NCI-H2196 treated with DMSO at 0.1 percent for 48 hours (cell line): ENCODE measurements at regions not wholly inside any gene's neighbourhood (a gene's known extent, or its start where the extent isn't known, plus 50 kb on each side); places are given as distances from the start of the nearest gene placed in this dataset.
"Not testable (repeated sequence)": the region's sequence is repeated elsewhere in the genome, so short reads cannot be mapped to it uniquely, and the experiment has no call there.

Experiments used
- DNase-seq: peaks from one replicate; lab custom pipeline; 2025; ENCODE audit not compliant: unreplicated experiment; lab: John Stamatoyannopoulos, UW

GRCh38 chr14:44388306-44388705 is 118.8 kb downstream of the FSCB start:
- no peak for DNase-seq

DNA sequence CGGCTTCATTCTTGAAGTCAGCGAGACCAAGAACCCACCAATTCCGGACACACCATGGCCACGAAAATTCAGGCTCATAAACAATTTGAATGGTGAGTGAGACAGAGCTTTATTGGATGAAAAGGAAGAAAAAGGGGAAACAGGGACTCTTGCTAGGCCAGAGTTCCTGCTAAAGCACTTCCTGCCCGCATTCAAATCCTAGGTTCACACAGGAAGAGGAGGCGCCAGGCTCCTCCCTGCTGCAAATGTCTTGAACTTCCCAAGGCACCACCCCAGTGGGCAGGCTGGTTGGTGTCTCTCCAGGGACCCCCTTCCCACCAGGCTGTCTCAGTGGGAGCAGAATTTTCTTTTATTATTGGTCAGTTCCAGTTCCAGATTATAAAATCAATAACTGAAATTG is 121.2 kb downstream of the FSCB start:
- DNase-seq: no peak

DNA sequence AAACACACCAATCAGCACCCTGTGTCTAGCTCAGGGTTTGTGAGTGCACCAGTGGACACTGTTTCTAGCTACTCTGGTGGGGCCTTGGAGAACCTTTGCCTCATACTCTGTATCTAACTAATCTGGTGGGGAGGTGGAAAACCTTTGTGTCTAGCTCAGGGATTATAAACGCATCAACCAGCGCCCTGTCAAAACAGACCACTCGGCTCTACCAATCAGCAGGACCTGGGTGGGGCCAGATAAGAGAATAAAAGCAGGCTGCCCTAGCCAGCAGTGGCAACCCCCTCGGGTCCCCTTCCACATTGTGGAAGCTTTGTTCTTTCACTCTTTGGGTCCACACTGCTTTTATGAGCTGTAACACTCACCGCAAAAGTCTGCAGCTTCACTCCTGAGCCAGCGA is 121.8 kb downstream of the FSCB start:
- DNase-seq: not testable (repeated sequence)

- DNase-seq: not testable (repeated sequence)
Measured at GRCh38 chr14:44384601-44385293, 122.3 kb downstream of the FSCB start.

DNA sequence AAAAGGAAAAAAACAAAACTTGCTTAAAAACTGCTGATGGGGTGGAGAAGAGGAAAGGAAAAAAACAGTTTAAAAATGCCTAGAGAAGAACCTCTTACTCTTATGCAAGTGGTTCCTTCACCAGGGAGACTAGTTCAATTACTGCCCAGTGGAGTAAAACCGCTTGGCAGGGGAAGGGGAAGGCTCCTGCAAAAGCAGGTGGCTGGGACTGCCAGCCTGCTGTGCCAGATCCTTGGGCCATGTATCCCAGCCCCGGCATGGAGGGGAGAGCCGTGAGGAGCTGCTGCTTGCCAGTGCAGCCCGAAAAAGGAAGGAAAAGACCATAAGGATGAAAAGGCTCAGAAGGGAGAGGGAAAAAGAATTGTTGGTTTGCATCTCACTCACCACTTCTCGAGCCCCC is 123.0 kb downstream of the FSCB start:
- no peak for DNase-seq

DNA sequence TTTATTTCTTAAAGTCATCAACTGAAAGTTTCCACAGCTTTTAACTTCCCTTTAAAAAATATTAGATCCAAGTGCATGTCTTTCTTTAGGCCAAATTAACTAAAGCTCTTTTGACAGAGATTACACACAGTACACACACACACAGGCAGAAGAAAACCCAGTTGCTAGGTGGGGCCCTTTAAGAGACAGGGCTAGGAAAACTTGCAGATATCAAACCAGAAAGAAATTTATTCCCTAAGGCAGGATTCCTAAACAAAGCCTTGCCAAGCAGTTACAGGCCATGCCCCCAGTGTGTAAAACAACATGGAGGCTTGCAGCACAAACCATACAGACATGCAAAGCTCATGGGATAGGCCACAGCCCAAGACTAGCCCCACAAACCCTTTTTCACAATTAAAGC is 123.4 kb downstream of the FSCB start:
- DNase-seq: no peak

DNA sequence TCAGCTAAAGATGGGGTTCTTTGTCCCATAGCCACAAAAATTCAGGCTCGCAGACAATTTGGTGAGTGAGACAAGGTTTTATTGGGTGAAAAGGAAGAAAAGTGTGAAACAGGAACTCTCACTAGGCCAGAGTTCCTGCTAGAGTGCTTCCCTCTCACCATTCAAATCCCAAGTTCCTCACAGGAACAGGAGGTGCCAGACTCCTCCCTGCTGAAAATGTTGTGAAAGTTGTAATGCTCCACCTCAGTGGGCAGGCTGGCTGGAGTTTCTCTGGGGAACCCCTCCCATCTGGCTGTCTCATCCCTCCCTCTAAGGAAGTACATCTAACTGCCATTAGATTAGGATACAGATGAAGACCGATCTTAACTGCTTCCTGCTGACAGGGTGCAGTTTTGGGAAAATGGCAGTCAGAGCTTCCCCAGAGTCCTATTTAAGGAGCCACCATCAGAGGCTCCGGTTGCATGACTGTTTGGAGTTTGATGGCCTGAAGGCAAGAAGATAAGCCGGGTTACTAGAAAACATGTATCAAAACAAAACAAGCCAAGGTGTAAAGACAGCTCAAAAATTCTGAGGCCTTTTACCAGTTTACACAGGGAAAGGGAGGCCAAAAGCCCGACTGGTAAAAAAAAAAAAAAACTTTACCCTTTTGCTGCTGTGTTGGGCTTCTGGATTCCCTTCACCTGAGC is 127.6 kb downstream of the FSCB start:
- DNase-seq: no peak

DNA sequence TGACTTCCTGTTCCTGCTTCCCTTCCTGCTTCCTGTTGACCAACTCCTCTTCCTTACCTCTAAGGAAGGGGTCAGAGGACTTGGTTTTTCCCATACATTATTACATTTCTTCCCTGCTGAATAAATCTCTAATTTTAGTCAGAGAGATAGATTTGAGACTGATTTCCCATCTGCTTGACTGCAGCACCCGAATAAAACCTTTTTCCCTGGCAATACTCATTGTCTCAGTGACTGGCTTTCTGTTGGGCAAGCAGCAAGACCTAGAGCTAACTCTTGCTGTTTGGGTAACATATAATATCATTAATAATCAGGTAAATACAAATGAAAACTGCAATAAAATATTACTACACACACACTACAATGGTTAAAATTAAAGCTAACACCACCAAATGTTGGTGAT is 132.2 kb downstream of the FSCB start:
- no peak for DNase-seq

DNA sequence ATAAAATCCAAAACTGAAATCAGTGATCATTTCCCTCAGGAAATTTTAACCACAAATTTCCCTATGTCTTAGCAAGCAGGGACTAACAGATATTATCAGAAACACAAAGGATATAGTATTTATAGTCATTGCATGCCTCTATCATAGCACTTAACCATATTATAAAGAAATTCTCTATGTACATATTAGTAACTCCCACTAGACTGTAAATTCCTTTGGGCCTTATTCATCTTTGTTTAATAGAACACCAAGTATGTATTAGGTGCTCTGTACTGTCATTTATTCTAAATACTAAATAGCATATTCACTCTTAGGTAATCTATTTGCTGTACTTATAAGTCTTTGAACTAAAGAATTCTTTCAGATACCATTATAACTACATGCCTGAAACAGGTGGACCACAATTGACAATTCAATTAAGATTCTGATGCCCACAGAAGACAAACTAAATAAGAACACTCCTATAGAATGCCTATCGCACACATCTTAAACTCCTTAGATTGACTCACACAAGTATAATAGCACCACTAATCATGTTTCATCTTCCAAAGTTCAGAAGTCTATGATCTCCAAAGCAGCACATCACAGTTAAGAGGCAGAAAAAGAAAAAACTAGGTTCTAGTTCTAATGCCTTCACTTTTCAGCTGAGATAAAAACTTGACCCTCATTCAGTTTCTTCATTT is 134.1 kb downstream of the FSCB start:
- no peak for DNase-seq

DNA sequence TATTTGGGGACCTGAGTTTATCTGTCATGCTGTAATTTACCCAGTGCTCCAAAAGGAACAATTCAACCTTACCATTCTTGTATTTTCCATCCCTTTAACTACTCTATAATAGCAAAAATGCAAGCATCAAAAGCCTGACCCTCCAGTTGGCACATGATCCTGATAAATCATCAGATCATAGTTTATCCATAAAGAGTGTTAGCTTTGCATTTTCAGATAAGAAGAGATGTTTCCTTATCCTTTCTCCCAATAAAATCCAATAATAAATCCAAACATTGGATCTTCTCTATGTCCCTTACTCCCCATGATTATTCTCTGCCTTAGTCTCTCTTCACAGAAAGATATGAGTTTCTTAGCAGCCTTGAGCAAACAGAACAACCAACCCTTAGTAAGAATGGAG is 134.9 kb downstream of the FSCB start:
- DNase-seq: no peak

DNA sequence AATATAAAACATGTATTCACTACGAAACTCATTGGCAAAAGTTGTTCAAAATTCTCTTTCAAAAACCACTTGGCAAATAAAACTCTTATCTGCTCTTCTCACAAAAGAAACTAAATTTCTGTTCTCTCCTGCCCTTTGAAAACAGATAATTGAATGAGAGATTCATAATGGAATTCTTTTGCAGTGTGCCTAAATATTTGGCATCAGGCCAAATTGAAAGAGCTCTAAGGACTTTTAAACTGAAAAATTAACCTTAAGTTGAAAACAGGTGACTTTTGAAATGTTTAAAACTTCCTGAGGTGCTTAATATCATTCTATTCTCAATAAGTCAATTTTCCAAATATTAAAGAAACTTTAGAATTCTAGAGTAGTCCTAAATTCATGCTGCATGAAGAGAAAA is 136.4 kb downstream of the FSCB start:
- no peak for DNase-seq

GRCh38 chr14:44369401-44370123 is 137.5 kb downstream of the FSCB start:
- DNase-seq: no peak

DNA sequence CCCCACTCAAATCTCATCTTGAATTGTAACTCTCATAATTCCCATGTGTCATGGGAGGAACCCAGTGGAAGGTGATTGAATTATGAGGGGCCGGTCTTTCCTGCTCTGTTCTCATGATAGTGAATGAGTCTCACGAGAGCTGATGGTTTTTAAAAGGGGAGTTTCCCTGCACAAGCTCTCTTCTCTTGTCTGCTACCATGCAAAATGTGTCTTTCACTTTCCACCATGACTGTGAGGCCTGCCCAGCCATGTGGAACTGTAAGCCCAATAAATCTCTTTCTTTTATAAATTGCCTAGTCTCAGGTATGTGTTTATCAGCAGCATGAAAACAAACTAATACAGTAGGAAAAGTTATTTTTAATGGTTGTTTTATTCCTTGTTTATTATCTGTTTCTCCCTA is 146.0 kb downstream of the FSCB start:
- no peak for DNase-seq

DNA sequence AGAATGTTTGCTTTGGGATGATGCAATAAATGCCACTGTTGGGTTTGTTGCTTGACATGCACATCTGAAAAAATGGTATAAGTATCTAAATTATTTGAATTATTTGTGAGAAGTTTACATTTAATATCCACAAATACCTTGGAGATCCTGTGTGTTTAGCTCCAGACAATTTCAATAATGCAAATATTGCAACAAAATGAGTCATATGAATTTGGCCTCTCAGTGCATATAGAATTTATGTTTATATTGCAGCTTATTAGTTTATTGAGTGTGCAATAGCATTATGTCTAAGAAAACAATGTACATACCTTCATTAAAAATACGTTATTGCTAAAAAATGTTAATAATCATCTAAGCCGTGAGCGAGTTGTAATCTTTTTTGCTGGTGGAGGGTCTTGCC is 153.3 kb downstream of the FSCB start:
- no peak for DNase-seq

DNA sequence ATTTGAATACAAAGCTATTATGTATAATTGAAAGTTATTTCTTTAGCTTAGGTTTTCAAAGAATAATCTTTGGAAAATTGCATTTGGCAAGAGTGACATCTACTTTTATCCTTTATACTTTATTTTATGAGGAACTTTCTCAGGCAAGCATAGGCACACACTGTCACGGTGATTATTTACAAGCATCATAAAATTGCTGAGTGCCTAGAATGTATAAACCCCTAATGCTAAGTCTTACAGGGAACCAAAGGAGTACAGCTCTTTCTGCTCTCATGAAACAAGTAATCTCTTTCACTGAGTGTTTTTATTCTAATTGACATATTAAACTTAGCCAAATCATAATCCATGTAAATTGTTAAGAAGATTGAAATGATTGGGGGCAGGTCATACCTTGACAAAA is 154.9 kb downstream of the FSCB start:
- no peak for DNase-seq

DNA sequence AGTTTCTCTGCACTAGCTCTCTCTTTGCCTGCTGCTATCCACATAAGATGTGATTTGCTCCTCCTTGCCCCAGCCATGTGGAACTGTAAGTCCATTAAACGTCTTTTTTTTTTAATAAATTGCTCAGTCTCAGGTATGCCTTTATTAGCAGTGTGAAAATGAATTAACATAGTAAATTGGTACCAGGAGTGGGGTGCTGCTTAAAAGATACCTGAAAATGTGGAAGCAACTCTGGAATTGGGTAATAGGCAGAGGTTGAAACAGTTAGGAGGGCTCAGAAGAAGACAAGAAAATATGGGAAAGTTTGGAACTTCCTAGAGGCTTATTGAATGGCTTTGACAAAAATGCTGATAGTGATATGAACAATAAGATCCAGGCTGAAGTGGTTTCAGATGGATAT is 159.8 kb downstream of the FSCB start:
- DNase-seq: no peak

GRCh38 chr14:44341116-44341515 is 166.0 kb downstream of the FSCB start:
- DNase-seq: no peak

DNA sequence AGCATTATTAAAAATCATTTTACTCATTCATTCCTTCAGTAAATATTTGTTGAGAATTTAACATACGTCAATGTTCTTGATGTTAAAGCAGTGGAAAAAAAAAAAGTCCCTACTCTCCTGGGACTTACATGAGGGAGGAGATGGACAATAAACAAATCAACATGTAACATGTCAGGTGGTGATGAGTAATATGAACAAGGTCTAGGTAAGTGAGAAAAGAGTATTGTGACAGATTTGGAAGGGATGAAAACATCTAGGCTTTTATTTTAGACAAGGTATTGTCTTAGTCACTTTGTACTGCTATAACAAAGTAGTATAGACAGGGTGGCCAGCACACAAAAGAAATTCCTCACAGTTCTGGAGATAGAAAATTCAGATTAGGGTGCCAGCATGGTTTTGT is 167.2 kb downstream of the FSCB start:
- DNase-seq: no peak

GRCh38 chr14:44339231-44339630 is 167.9 kb downstream of the FSCB start:
- no peak for DNase-seq

- DNase-seq: no peak
Measured at GRCh38 chr14:44317441-44317746, 189.7 kb downstream of the FSCB start.

- DNase-seq: peak; percentile 49
Measured at GRCh38 chr14:44316647-44317440, 190.2 kb downstream of the FSCB start.
